Transverse colon (tissue), 4 donors: ENCODE measurements at regions not wholly inside any gene's neighbourhood (a gene's known extent, or its start where the extent isn't known, plus 50 kb on each side); places are given as distances from the start of the nearest gene placed in this dataset.
"Not testable (repeated sequence)": the region's sequence is repeated elsewhere in the genome, so short reads cannot be mapped to it uniquely, and the experiment has no call there.

Experiments used
- EP300 ChIP-seq: sonication (generic); formaldehyde crosslinking; IDR thresholded peaks from one replicate; pipeline ENCODE4 v1.6.1; 2017; ENCODE audit warnings: antibody characterized with exemption, low read depth
- POLR2A ChIP-seq: fragments of 450-650 bp; IDR thresholded peaks from one replicate; pipeline ENCODE4 v1.6.1; 2016; ENCODE audit warnings: antibody characterized with exemption, mild to moderate bottlenecking, moderate library complexity
- POLR2AphosphoS5 ChIP-seq, 3 donors: sonication (generic); formaldehyde crosslinking; IDR thresholded peaks; one replicate each; pipeline ENCODE4 v1.6.1; 2016; ENCODE audit warnings: antibody characterized with exemption in 3 of 3
- TF ChIP-seq, protein P1 (sequence below), 5 experiments: fragments of 200-600 bp in 3 of 5; fragments of 450-650 bp in 2 of 5; sonication (generic) in 3 of 5; IDR thresholded peaks; 1 replicate in 2 of 5; 2 replicates in 3 of 5; pipeline ENCODE4 v1.5.1; 2016 to 2017; ENCODE audit warnings: antibody characterized with exemption in 5 of 5, inconsistent platforms in 3 of 5, mild to moderate bottlenecking in 2 of 5, moderate library complexity in 1 of 5

- TF ChIP-seq, protein P1, sequence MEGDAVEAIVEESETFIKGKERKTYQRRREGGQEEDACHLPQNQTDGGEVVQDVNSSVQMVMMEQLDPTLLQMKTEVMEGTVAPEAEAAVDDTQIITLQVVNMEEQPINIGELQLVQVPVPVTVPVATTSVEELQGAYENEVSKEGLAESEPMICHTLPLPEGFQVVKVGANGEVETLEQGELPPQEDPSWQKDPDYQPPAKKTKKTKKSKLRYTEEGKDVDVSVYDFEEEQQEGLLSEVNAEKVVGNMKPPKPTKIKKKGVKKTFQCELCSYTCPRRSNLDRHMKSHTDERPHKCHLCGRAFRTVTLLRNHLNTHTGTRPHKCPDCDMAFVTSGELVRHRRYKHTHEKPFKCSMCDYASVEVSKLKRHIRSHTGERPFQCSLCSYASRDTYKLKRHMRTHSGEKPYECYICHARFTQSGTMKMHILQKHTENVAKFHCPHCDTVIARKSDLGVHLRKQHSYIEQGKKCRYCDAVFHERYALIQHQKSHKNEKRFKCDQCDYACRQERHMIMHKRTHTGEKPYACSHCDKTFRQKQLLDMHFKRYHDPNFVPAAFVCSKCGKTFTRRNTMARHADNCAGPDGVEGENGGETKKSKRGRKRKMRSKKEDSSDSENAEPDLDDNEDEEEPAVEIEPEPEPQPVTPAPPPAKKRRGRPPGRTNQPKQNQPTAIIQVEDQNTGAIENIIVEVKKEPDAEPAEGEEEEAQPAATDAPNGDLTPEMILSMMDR (IDR thresholded peaks at IDR 0.05), result not testable (repeated sequence)
- TF ChIP-seq POLR2A; EP300; POLR2AphosphoS5 (IDR thresholded peaks at IDR 0.05): not testable (repeated sequence)
Measured at GRCh38 chr4:53701260-53701659, 110.0 kb upstream of the LNX1 start.
